ENCODE measurements at regions not wholly inside any gene's neighbourhood (a gene's known extent, or its start where the extent isn't known, plus 50 kb on each side); places are given as distances from the start of the nearest gene placed in this dataset.

DNA sequence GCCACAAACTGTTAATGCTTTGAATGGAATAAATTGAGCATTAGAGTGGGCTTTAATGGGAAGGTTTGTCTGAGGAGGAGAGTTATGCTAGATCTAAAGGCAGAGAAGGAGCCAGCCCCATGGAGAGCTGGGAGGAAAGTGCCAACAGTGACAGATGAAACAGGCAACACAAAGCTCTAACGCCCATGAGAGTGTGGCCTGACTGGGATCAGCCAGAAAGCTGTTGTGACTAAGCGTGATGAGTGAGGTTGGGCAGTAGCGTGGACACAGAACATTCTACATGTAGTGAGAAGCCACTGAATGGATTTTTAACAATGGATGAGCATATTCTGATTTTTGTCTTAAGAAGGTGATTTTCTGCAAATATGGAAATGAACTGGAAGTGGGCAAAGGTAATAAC, 185.3 kb upstream of the SIX2 start (continued):
- TF ChIP-seq NR3C1 (IDR thresholded peaks at IDR 0.05) = no peak

DNA sequence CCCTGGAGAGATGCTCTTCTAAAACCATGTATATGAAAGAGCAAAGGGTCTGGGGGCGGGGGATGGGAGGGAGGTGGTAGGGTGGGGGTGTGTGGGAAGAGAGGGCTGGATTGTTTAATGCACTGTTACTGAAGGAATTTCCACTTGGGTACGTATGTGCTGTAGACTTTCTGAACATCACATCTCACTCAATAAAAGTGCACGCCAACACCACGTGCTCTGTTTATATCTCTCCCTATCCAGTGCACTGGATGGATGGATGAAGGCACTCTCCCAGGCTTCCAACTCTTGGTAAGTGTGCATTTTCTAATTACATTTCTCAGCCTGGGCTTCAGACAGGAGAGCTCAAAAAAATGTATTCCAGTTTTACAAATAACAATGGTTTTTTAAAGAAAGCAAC, 184.3 kb upstream of the SIX2 start:
- H3K4me1 ChIP-seq = peaks cover 8% of the 10 kb centered on the region
- no peak overlapping the region for H3K4me2 ChIP-seq
- ATAC-seq (no peak), FAIRE-seq (no peak), DNase-seq (ENCODE audit: low read depth in 1 of 2, low spot score in 1 of 2) (no peak)
- H3K4me3 ChIP-seq = no peak overlapping the region
- H3K27ac ChIP-seq = no peak overlapping the region
- ChIA-PET POLR2A (no interaction called here), CTCF (interaction anchor here (1.4 kb wide), 1 partner anchor 45 kb away, joined by 3 read pairs; no protein-coding TSS in a partner anchor)
- H3K9me3 ChIP-seq = no peaks in the 10 kb centered on the region; the same call in 2 of the 3 replicates
- TF ChIP-seq CEBPB (IDR thresholded peaks at IDR 0.05) (no peak), GATA3 (IDR thresholded peaks at IDR 0.05; ENCODE audit: borderline replicate concordance) (no peak), RFX5 (IDR thresholded peaks at IDR 0.05) (no peak), EHF (CRISPR knock-in tag; IDR thresholded peaks at IDR 0.05) (no peak), KDM1A (IDR thresholded peaks at IDR 0.05; ENCODE audit: low read depth) (no peak), NFE2L2 (conservative IDR thresholded peaks at IDR 0.05; ENCODE audit: low read length) (no peak), EHMT2 (IDR thresholded peaks at IDR 0.05; ENCODE audit: low read depth) (no peak), JUNB (IDR thresholded peaks at IDR 0.05) (no peak), FOSB (CRISPR knock-in tag; IDR thresholded peaks at IDR 0.05) (no peak)
- TF ChIP-seq, protein P1, sequence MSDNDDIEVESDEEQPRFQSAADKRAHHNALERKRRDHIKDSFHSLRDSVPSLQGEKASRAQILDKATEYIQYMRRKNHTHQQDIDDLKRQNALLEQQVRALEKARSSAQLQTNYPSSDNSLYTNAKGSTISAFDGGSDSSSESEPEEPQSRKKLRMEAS (IDR thresholded peaks at IDR 0.05) = no peak
- TF ChIP-seq, protein P2, sequence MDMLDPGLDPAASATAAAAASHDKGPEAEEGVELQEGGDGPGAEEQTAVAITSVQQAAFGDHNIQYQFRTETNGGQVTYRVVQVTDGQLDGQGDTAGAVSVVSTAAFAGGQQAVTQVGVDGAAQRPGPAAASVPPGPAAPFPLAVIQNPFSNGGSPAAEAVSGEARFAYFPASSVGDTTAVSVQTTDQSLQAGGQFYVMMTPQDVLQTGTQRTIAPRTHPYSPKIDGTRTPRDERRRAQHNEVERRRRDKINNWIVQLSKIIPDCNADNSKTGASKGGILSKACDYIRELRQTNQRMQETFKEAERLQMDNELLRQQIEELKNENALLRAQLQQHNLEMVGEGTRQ (IDR thresholded peaks at IDR 0.05) = no peak
- TF ChIP-seq, protein P3, sequence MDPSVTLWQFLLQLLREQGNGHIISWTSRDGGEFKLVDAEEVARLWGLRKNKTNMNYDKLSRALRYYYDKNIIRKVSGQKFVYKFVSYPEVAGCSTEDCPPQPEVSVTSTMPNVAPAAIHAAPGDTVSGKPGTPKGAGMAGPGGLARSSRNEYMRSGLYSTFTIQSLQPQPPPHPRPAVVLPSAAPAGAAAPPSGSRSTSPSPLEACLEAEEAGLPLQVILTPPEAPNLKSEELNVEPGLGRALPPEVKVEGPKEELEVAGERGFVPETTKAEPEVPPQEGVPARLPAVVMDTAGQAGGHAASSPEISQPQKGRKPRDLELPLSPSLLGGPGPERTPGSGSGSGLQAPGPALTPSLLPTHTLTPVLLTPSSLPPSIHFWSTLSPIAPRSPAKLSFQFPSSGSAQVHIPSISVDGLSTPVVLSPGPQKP (IDR thresholded peaks at IDR 0.05; ENCODE audit: low read depth, low read length) = no peak
- WGBS (ENCODE audit: missing lambda C conversion rate) = 73% methylated on average over 3 of the region's 4 CpGs

DNA sequence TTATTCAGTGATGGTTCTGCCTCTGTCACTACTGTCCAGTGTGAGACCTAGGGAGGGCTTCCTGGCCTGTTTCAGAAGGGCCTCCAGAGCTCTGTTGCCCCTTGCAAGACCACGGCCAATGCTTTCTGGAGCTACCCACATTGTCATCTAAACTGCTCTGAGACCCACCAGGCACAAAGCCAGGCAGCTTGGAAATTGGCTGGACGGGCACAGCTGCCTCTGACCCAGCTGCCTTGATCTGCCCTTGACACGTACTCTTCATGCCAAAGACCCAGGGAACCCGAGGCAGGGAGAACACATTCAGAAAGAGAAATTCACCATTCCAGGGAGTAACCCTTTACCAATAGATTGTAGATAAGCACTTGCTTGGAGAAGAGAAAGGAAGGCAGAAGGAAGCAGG, 183.7 kb upstream of the SIX2 start:
- ChIA-PET CTCF (interaction anchor here (1.4 kb wide), 1 partner anchor 46 kb away, joined by 3 read pairs; no protein-coding TSS in a partner anchor), POLR2A (no interaction called here)
- Histone ChIP-seq H3K4me1 (peaks cover 8% of the 10 kb centered on the region), H3K4me3 (no peak overlapping the region), H3K9me3 (no peaks in the 10 kb centered on the region), H3K4me2 (no peak overlapping the region), H3K27ac (no peak overlapping the region)
- 58% methylated on average over 4 of the region's 4 CpGs for WGBS (ENCODE audit: missing lambda C conversion rate)
- TF ChIP-seq ZSCAN20 (CRISPR knock-in tag; IDR thresholded peaks at IDR 0.05) (no peak), BHLHE40 (IDR thresholded peaks at IDR 0.05; ENCODE audit: low read depth, low read length) (no peak), PHF8 (IDR thresholded peaks at IDR 0.05; ENCODE audit: borderline replicate concordance, low read depth) (no peak), ZNF302 (CRISPR knock-in tag; IDR thresholded peaks at IDR 0.05) (no peak), CEBPB (IDR thresholded peaks at IDR 0.05) (no peak), NR3C1 (IDR thresholded peaks at IDR 0.05) (no peak), HEYL (CRISPR knock-in tag; IDR thresholded peaks at IDR 0.05) (no peak), MAZ (IDR thresholded peaks at IDR 0.05; ENCODE audit: borderline replicate concordance, low read depth, low read length) (no peak), CHD2 (IDR thresholded peaks at IDR 0.05; ENCODE audit: low read length, partially characterized antibody) (no peak), POLR2A (IDR thresholded peaks at IDR 0.05; ENCODE audit: low read length) (no peak), RAD21 (conservative IDR thresholded peaks at IDR 0.05 in 1 of 2, IDR thresholded peaks at IDR 0.05 in 1 of 2) (no peak), SMC3 (IDR thresholded peaks at IDR 0.05) (no peak), SREBF2 (IDR thresholded peaks at IDR 0.05) (no peak)
- TF ChIP-seq, protein P2 (IDR thresholded peaks at IDR 0.05) = no peak
- TF ChIP-seq, protein P1 (IDR thresholded peaks at IDR 0.05) = no peak
- ATAC-seq (no peak), FAIRE-seq (no peak), DNase-seq (ENCODE audit: low read depth in 1 of 2, low spot score in 1 of 2) (no peak)

All from A549 (cell line).